Activated naive CD4-positive, alpha-beta T cell treated with anti-CD3 and anti-CD28 coated beads, Interleukin-2, amount 50 U/mL, for 16 hours (primary cell): ENCODE measurements at regions not wholly inside any gene's neighbourhood (a gene's known extent, or its start where the extent isn't known, plus 50 kb on each side); places are given as distances from the start of the nearest gene placed in this dataset.
"Not testable (repeated sequence)": the region's sequence is repeated elsewhere in the genome, so short reads cannot be mapped to it uniquely, and the experiment has no call there.

Experiments
- DNase-seq: peaks from one replicate; pipeline ENCODE4 v3.0.0-alpha.2; 2020

DNA sequence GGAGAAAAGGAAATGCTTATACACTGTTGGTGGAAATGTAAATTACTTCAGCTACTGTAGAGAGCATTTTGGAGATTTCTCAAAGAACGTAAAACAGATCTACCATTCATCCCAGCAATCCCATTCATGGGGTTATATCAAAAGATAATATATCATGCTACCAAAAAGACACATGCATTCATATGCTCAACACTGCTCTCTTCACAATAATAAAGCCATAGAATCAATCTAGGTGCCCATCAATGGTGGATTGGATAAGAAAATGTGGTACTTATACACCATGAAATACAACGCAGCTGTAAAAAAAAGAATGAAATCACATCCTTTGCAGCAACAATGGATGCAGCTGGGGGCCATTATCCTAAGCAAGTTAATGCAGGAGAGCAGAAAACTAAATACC lies 1487.7 kb upstream of the SEL1L start:
- no peak for DNase-seq

DNA sequence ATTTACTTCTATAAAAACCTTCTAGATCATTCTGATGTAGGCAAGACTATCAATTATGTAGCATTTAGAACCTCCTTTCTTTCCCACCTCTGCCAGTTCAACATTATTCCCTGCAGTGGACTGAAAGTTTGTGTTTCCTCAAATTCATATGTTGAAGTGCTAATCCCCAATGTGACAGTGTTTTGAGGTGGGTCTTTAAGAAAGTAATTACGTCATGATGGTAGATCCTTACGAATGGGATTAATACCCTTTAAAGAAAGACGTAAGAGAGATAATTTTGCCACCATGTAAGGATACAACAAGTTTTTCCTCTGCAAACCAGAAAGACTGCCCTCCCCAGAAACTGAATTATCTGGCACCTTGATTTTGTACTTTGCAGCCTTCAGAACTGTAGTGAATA lies 1489.7 kb upstream of the SEL1L start:
- no peak for DNase-seq

DNA sequence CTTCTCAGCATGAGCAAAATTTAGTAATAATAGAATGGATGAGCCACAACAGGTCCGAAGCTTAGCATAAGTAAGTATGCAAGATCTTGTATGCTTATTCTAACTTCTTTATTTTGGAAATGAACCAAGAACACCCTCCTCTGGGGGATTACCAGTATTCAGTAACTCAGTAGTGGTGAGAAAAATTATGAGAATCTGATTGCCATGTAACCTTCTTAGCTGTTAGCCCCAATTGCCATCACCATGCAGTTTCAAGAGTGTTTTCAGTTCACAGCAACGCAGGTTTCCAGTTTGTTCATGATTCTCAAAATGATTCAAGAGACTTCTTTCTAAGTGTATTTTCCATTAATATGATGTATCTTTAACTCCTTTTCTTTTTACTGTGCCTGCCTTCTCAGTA lies 1507.6 kb upstream of the SEL1L start:
- no peak for DNase-seq

DNA sequence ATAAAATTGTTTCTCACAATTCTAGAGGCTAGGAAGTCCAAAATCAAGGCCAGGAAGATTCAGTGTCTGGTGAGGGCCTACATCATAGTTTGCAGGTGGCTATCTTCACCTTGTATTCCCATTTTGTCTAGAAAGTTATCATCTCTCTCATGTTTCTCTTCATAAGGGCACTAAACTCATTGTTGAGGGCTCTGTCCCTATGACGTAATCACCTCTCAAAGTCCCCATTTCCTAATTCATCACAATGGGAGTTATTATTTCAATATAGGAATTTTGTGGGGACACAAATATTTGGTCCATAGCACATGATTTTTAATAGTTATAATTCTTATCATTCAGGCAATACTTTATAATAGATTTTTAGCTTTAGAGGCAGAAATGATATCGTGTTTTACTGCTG lies 1509.2 kb upstream of the SEL1L start:
- no peak for DNase-seq

DNA sequence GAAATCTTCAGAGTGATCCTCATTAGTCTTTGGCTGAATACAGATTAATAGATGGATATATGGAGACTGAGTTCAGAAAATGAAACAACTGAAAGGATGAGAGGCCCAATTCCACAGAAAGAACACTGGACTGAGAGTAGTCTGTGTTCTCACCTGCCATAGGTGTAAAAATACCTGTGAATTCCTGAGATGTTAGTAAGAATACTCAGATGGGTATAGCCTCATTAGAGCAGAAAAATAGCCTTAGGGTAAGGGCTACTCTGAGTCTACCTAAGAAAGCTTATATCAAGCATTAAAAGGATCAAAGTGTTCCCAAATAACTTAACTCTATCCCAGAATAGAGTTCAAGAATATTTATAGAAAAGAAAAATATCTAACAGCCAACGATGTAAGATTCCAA lies 1510.3 kb upstream of the SEL1L start:
- no peak for DNase-seq

DNA sequence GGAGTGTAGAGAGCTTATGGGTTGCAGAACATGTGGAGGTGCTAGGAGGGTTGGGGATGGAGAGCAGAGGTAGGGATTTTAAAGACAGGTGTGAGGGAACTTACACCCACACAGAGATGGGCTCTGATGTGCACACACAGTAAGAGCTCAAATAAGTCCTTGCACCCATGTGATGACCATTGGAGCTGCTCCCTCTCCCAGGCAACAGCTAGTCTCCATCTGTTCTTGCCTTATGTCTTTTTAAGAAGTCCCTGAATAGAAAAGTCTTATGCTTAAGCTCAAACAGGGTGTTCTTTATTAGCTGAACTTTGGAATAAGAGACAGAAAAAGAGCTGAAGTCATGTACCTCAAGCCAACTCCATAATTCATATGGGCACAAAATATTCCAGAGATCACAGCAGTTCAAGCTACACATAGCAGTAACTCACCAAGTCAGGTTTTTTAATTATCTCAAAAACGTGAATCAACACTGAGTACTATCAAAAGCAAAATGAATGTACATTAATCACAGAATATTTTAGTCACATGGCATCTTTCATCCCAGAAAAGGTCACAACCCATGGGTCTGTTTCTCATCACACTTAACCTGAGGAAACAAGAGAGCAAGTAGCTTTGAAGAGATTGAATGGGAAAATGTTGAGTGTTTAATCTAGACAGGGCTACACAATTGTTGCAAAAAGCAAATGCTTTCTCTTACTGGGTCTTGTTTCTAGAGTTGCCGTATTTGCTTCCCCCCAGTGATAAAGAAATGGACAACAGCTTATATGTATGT lies 1513.6 kb upstream of the SEL1L start:
- DNase-seq, result no peak

DNA sequence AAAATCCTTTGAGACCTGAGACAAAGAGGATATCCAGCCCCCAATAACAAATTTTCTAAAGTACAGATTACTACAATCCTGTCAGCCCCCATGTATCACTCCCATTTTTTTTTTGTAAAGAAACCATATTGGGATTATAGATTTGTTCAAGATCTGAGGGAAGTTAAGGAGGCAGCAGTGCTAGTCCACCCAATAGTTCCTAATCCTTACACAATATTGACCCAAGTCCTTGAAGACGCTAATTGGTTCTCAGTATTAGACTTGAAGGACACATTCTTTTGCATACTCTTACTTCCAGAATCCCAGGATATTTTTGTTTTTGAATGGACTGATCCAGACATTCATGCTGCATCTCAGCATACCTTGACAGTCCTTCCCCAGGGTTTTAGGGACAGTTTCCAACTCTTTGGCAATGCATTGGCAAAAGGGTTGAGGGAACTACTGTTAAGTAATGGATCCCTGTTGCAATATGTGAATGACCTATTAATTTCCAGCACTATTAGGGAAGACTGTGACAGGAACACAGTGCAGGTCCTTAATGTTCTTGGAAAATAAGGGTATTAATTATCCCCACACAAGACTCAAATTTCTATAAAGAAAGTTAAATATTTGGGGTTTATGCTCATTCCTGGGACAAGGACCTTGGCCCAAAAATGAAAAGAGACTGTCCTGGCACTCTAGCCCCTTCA lies 1519.5 kb upstream of the SEL1L start:
- DNase-seq, result no peak

DNA sequence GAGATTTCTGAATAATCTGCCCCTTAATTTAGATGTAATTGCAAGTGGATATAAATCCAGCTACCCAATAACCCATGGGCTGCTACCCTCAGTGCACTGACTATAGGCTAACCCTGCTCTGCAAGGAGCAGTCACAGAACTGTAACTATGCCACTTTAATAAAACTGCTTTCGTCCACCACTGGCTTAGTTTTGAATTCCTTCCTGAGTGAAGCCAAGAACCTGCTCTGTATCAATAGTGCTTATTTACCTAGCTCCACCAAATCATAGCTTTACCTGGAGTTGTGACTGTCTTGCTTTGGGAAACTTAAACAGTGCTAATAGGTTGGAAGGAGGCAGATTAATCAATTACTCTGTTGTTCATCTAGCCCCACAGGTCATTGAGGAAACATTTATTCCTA lies 1524.4 kb upstream of the SEL1L start:
- no peak for DNase-seq

DNA sequence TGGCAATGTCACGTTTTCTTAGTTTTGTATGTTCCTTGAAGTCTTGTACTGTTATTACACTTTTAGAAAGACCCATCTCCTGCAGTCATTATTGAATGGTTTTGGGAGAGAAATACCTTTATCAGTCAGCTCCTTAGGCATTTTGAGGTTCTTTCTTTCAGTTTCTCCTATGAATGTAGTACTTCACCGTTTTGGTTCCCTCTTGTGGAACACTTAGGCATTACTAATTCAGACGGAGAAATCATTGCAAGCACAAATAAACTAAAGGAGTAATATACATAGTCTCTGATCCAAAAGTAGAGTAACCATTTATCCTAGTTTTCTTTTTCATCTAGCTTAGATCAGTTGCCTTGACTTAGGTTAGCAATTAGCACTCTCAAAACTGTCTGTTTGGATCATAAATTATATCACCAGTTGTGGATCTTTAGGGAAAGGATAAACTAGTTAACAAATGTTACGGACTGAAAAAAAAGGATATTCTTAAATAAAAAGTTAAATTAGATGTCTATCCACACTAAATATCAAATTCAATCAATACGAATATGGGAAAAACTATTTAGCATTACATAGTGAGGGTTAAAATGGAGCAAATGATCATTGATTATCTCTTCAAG lies 1538.3 kb upstream of the SEL1L start:
- DNase-seq, result no peak

DNA sequence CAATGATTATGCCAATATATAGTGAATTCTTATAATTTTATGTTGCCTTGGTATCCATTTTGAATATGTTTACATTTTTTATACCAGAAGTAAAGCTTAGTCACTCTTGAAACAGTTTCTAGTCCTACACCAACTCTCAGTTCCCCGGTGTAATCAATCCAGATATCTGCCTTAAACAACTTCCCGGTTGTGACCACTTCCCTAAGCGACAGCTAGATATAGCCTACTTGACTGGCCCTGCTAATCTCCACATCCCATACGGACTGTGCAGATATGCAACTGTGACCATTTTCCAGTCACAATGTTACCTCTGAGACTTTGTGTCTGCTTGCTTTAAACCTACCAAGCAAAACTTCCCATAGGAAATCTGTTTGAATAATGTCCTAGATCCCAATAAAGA lies 1551.5 kb upstream of the SEL1L start:
- DNase-seq, result no peak

DNA sequence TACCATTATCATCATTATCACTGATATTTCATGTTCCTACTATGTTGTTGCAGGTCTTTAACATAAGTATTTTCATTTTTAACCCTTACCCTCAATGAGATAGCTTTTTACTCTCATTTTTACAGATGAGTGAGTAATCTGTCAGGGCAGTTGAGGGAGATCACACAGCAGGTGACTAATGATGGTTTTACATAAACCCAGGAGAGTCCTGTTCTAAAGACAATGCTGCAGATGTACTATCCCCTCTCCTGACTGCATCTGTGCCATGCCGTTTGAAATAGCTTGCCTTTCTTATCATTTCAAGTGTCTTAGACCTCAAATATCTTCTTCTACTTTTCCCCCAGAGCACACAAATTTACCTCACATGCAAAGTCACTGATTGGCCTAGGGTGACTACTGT lies 1552.1 kb upstream of the SEL1L start:
- DNase-seq, result no peak

DNA sequence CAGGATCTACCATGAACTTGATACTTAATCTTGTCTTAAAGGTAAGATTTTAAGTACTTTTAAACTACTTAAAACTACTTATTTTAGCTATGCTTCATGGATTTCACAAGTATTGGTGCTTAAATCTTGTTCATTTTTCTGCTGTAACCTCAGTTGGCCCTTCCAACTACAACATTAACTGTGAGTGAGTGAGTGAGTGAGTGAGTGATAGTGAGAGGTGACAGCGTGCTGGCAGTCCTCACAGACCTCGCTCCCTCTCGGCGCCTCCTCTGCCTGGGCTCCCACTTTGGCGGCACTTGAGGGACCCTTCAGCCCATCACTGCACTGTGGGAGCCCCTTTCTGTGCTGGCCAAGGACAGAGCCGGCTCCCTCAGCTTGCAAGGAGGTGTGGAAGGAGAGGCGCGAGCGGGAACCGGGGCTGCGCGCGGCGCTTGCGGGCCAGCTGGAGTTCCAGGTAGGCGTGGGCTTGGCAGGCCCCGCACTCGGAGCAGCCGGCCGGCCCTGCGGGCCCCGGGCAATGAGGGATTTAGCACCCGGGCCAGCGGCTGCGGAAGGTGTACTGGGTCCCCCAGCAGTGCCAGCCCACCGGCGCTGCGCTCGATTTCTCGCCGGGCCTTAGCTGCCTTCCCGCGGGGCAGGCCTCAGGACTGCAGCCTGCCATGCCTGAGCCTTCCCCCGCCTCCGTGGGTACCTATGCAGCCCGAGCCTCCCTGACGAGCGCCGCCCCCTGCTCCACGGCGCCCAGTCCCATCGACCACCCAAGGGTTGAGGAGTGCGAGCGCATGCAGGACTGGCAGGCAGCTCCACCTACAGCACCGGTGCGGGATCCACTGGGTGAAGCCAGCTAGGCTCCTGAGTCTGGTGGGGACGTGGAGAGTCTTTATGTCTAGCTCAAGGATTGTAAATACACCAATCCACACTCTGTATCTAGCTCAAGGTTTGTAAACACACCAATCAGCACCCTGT lies 1558.6 kb upstream of the SEL1L start:
- DNase-seq, result not testable (repeated sequence)

DNA sequence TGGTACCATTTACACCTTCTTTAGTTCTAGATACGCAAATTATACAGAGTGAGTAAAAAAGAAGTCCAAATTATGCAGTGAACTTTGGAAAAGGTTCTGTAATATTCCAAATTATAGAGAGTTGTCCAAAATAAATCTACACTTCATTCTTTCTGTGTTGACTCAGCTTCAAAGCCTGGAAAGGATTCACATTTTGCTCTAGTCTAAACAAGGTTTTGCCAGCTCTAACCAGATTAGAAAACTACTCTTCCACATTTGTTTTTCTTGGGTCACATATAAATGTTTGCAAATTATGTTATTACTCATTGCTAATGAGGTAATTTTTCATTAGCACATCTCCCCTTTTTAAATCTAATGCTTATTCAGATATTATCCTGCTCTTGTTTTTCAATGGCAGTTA lies 1562.4 kb upstream of the SEL1L start:
- no peak for DNase-seq

DNA sequence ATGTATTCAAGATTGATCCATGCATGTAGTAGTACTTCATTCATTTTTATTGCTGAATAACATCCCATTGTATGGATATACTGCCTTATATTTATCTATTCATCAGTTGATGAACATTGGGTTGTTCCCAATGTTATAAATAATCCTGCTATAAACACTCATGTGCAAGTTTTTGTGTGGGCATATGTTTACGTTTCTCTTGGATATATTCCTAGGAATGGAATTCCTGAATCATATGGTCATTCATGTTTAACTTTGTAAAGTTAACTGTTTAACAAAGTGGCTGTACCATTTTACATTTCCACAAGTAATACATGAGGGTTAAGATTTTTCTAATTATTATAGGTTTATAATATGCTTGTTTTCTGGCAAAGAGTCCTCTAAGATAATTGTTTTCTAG lies 1568.2 kb upstream of the SEL1L start:
- DNase-seq, result no peak

DNA sequence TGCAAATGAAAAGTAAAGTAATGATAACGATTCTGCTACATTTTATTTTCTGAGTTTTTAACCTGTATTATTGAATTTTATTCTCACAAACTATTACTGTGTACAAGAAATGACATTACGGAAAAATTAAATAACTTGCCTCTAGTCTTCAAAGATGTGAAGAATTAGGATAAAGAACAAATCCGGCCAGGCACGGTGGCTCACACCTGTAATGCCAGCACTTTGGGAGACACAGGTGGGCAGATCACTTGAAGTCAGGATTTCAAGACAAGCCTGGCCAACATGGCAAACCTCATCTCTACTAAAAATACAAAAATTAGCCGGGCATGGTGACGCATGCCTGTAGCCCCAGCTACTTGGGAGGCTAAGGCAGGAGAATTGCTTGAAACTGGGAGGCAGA lies 1584.4 kb upstream of the SEL1L start:
- no peak for DNase-seq

DNA sequence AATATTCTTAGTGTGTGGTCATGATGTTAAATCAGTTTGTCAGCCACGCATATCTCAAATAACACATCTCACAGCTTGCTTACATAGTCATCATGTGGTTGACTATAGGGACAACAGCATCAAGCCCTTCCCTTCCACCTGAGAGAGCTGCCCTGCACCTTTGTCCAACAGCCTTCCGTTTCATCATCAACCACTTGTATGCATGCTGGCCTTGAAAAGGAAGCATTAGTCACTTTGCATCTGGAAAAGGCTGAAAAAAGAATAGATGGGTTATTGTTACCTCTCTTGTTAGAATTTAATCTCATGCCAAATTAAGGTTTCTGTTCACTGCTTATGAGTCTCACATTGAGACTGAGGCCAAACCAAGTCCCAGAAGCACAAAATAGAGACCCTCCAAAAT lies 1586.5 kb upstream of the SEL1L start:
- no peak for DNase-seq

DNA sequence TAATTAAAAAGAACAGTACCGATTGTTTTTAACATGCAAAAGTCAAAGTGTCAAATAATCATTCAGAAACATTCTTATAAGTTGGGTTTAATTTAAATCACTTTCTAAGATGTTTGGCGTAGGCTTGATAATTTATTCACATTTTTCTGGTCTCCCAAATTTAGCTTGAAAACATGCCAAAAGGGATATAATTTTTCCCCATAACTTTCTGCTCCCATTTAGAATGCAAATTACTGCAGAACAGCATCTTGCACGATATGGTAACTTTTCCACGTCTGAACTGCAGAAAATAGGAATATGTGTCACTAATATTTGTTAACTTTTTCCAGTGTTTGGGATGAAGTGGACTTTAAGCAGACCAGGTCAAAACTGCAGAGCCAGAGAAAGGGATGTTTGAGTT lies 1592.4 kb upstream of the SEL1L start:
- DNase-seq, result no peak

DNA sequence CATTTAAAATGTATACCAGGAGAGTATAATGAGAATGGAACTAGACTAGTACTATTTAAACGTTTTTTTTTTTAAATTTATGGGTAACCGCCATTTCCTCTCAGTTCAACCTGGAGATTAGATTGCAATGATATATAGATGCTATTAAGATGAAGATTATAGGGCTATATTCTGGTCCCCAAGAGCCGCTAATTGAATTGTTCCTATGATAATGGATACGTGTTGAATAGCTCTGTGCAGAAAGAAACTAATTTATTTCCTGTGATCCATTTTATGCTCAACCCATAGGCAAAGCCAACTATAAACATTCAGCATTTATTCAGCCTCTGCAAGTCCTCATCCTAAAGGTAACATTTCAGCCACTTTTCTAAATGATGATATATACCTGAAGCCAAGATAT lies 1595.1 kb upstream of the SEL1L start:
- DNase-seq, result no peak

DNA sequence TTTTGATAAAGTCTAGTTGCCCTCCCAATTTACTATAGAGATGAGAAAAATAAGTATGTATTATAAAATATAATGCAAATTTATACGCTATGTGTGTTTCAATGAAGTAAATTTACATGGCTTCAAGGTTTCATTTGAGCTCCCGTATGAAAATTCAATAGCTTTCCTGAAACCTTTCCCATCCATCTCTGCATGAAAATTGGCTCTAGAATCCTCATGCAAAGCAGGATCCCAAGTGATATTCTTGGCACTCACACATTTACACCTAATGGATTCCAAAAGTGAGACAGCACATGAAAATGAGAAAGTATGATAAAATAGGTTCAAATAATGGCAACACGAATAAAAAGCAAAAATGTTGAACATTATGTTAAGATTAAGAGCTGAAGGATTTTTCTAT lies 1595.8 kb upstream of the SEL1L start:
- DNase-seq, result no peak

DNA sequence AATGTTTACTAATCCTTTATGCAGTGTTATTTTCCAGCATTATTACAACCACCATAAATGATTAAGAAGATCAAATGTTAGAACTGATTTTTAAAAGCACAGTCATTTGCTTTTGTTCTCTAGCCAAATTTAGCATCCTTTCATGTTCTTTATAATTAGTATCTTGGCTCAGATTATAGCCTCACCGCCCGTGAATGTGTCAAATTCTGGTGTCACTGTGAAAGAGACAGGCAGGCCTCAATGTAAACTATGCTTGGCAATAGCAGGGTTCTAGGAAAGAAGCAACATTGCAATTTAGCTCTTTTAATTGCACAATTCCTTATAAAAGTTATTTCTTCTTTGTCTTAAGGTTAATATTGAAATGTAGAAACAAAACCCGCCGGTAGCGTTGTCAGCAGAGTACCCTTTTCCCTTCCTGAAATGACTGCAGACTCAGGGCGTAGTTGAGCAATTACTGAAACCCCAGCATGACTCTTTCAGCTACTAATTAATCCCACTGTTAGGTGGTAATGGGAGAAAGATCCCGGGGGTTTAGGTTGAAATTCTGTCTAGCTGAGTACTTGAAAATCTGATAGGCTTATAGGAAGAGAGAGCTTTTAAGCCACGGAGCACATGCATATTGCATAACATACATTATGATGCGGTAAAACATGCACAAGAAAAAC lies 1600.5 kb upstream of the SEL1L start:
- DNase-seq, result no peak

DNA sequence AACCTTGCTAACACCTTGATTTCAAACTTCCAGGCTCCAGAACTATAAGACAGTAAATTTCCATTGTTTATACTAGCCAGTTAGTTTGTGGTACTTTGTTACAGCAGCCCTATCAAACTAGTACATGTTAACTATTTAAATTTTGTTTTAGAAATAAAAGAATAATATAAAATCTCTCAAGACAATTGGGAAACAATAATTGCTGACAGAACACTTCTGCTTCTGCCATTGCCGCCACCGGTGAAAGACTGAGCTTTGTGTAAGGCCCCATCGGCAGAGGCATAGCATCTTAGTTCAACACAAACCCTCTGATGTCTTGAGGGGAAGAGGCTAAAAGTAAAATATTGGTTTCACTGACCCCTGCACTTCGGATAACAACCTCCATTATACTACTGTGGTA lies 1607.1 kb upstream of the SEL1L start:
- no peak for DNase-seq

DNA sequence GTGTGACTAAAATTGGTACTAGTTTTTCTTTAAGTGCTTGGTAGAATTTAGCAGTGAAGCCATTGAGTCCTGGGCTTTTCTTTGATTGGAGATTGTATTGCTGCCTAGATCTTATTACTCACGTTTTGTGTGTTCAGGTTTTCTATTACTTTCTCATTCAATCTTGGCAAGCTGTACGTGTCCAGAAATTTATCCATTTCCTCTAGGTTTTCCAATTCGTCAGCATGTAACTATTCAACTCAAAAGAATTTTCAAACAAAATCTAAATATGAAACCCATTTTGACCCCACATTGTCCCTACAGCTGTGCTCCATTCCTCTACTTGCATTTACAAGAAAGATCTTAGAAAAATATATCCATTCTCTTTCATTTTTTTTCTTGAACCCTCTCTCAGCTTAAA lies 1613.4 kb upstream of the SEL1L start:
- no peak for DNase-seq

DNA sequence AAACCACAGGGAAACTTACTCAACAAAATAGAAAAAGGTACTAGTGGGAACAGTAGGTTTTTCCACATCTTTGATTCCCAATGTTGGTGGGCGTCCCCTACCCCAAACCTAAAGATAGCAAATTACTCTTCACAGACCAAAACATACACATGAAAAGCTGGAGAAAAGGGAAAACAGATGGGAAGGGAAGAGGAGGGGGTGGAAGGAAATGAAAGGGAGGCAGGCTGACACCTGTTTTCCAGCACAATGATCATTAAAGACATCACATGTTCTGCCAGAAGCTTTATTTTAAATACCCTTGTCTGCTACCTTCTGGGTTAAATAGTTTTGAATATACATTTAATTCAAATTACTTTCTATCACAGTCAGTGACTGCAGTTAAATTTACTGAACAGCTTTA lies 1617.9 kb upstream of the SEL1L start:
- no peak for DNase-seq
